ENCODE measurements at regions not wholly inside any gene's neighbourhood (a gene's known extent, or its start where the extent isn't known, plus 50 kb on each side); places are given as distances from the start of the nearest gene placed in this dataset.

DNA sequence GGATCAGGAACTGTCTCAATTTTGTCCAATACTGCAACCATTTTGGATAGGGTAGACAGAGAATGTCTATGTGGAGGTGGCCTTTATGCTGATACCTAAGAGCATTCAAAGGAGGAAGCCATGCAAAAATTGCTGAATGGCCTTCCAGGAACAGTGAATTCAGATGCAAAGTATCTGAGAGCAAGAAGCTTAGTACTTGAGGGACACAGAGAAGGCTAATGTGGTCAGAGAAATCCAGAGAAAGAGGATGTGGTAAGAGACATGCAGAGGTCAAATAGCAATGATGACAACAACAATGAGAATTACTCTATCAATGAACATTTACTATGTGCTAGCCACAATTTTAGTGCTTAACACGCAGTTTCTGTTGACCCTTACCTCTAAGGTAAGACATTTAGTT, 785.6 kb upstream of the KLHL1 start:
- no peak for TF ChIP-seq GATA2 (IDR thresholded peaks at IDR 0.05; ENCODE audit: low read depth, low read length)
- TF ChIP-seq GATA3 (IDR thresholded peaks at IDR 0.05; ENCODE audit: low read depth, low read length), result no peak
